22Rv1 (cell line): ENCODE measurements at regions not wholly inside any gene's neighbourhood (a gene's known extent, or its start where the extent isn't known, plus 50 kb on each side); places are given as distances from the start of the nearest gene placed in this dataset.

Experiments
- H3K27ac ChIP-seq: fragments of 450-650 bp; 2 replicates; pipeline ENCODE4 v1.5.1; 2017
- CTCF ChIP-seq: fragments of 450-650 bp; IDR thresholded peaks from 2 replicates; pipeline ENCODE4 v1.5.1; 2017; ENCODE audit warnings: mild to moderate bottlenecking
- ZFX ChIP-seq: fragments of 450-650 bp; IDR thresholded peaks from 2 replicates; pipeline ENCODE4 v1.6.1; 2017; ENCODE audit warnings: antibody characterized with exemption, borderline replicate concordance

GRCh38 chr2:38434595-38434994 lies 57.5 kb upstream of the ATL2 start:
- TF ChIP-seq CTCF (no peak), ZFX (no peak)
- no peak overlapping the region for H3K27ac ChIP-seq

GRCh38 chr2:38433607-38433975 lies 56.5 kb upstream of the ATL2 start:
- TF ChIP-seq ZFX = no peak
- TF ChIP-seq CTCF = no peak
- no peak overlapping the region for H3K27ac ChIP-seq

- H3K27ac ChIP-seq = no peak overlapping the region
- TF ChIP-seq CTCF (no peak), ZFX (no peak)
Observed at GRCh38 chr2:38432820-38433606, 55.9 kb upstream of the ATL2 start.

- H3K27ac ChIP-seq = no peak overlapping the region
- TF ChIP-seq ZFX (no peak), CTCF (no peak)
Observed at GRCh38 chr2:38430597-38431207, 53.6 kb upstream of the ATL2 start.

- TF ChIP-seq ZFX = no peak
- TF ChIP-seq CTCF = no peak
- no peak overlapping the region for H3K27ac ChIP-seq
Observed at GRCh38 chr2:38430196-38430595, 53.1 kb upstream of the ATL2 start.

GRCh38 chr2:38427936-38428335 lies 50.9 kb upstream of the ATL2 start:
- no peak for TF ChIP-seq ZFX
- no peak for TF ChIP-seq CTCF
- peak overlapping the region; percentile 58; the same call in 1 of the 2 replicates for H3K27ac ChIP-seq

- TF ChIP-seq CTCF (no peak), ZFX (no peak)
- peak overlapping the region; percentile 58 for H3K27ac ChIP-seq
Observed at GRCh38 chr2:38427054-38427453, 50.0 kb upstream of the ATL2 start.
